T-cell (primary cell): ENCODE measurements at regions not wholly inside any gene's neighbourhood (a gene's known extent, or its start where the extent isn't known, plus 50 kb on each side); places are given as distances from the start of the nearest gene placed in this dataset.

ENCODE experiments used
- ATAC-seq, 4 experiments: fragments of 200-7000 bp in 3 of 4; fragments of 150-1000 bp in 1 of 4; cut with Tn5 transposase; replicated peaks in 1 of 4; 1 replicate in 3 of 4; 2 replicates in 1 of 4; pipeline ENCODE4 v1.10.0; 2021; ENCODE audit warnings: moderate library complexity in 3 of 4, mild to moderate bottlenecking in 2 of 4, moderate number of reproducible peaks in 1 of 4
- CTCF ChIA-PET, 2 donors: fragments of 300-600 bp; sonication (Branson Sonifier 250); formaldehyde crosslinking; loops; one replicate each; lab custom pipeline; 2022; ENCODE audit warnings: antibody characterized with exemption in 2 of 2; lab: Charles Lee
- POLR2A ChIA-PET, 2 donors: fragments of 300-600 bp; sonication (Branson Sonifier 250); formaldehyde crosslinking; loops; one replicate each; lab custom pipeline; 2022; ENCODE audit warnings: antibody characterized with exemption in 2 of 2; lab: Charles Lee
- DNase-seq, 35 experiments: peaks; one replicate each; pipeline versions ENCODE4 v3.0.0 to v3.0.0-alpha.2; 2013 to 2023
- H3K27ac ChIP-seq: one replicate; pipeline ENCODE4 v1.5.1; 2013; ENCODE audit warnings: low read length
- H3K27me3 ChIP-seq, 2 experiments: replicated peaks in 1 of 2; 1 replicate in 1 of 2; 2 replicates in 1 of 2; pipeline versions ENCODE4 v1.6.1 to v1.7.0; 2013; ENCODE audit warnings: low read length in 1 of 2, mixed read lengths in 1 of 2; ENCODE audit not compliant: control insufficient read depth in 2 of 2, insufficient read depth in 2 of 2; ENCODE audit errors: extremely low read depth in 1 of 2
- H3K36me3 ChIP-seq, 2 donors: 1 replicate in 1 of 2; 2 replicates in 1 of 2; pipeline versions ENCODE4 v1.6.1 to v1.7.0; 2013; ENCODE audit warnings: low read length in 1 of 2; ENCODE audit not compliant: control insufficient read depth in 2 of 2, insufficient read depth in 1 of 2; ENCODE audit errors: extremely low read depth in 1 of 2
- H3K4me1 ChIP-seq, 2 experiments: 1 replicate in 1 of 2; 2 replicates in 1 of 2; pipeline versions ENCODE4 v1.6.1 to v1.7.0; 2013; ENCODE audit warnings: low read length in 2 of 2, mixed read lengths in 1 of 2; ENCODE audit not compliant: insufficient read depth in 2 of 2, control insufficient read depth in 1 of 2; ENCODE audit errors: extremely low read depth in 1 of 2
- H3K4me3 ChIP-seq, 2 donors: 1 replicate in 1 of 2; 2 replicates in 1 of 2; pipeline versions ENCODE4 v1.5.1 to v1.7.0; 2013; ENCODE audit warnings: mild to moderate bottlenecking in 2 of 2, low read length in 1 of 2, moderate library complexity in 1 of 2; ENCODE audit not compliant: control insufficient read depth in 1 of 2; ENCODE audit errors: extremely low read depth in 1 of 2
- H3K9me3 ChIP-seq: 2 replicates; pipeline ENCODE4 v1.7.0; 2013
- H3K27ac Mint-ChIP-seq, 2 donors: one replicate each; pipeline ENCODE4 v1.8.0; 2020 to 2021; ENCODE audit warnings: mild to moderate bottlenecking in 2 of 2, mixed read lengths in 2 of 2
- H3K27me3 Mint-ChIP-seq, 2 donors: one replicate each; pipeline ENCODE4 v1.8.0; 2021 to 2022; ENCODE audit warnings: mixed read lengths in 2 of 2
- H3K36me3 Mint-ChIP-seq: one replicate; pipeline ENCODE4 v1.8.0; 2021; ENCODE audit warnings: mixed read lengths
- H3K4me1 Mint-ChIP-seq, 3 donors: one replicate each; pipeline ENCODE4 v1.8.0; 2020 to 2022; ENCODE audit warnings: mixed read lengths in 3 of 3, mild to moderate bottlenecking in 1 of 3
- H3K4me3 Mint-ChIP-seq, 3 donors: one replicate each; pipeline ENCODE4 v1.8.0; 2020 to 2022; ENCODE audit warnings: mild to moderate bottlenecking in 3 of 3, mixed read lengths in 3 of 3, moderate library complexity in 3 of 3
- H3K9me3 Mint-ChIP-seq, 3 donors: one replicate each; pipeline ENCODE4 v1.8.0; 2020 to 2022; ENCODE audit warnings: mixed read lengths in 3 of 3
- WGBS: methylation state at CpG from one replicate; pipeline ENCODE4 v1.1.5; 2013; ENCODE audit warnings: missing lambda C conversion rate; ENCODE audit not compliant: insufficient coverage; 5-methylcytosine and 5-hydroxymethylcytosine counted together

GRCh38 chr10:88073682-88074081, 210.3 kb downstream of the PTEN start:
- Histone ChIP-seq H3K4me1 (peaks cover 3 to 13% of the 10 kb centered on the region in 2 experiments), H3K27ac (no peak overlapping the region), H3K27me3 (no peaks in the 10 kb centered on the region), H3K4me3 (no peak overlapping the region), H3K9me3 (no peaks in the 10 kb centered on the region), H3K36me3 (no peaks in the 10 kb centered on the region)
- peak overlapping the region in 1 of 2 donors; percentile 38 for H3K27ac Mint-ChIP-seq
- ATAC-seq (no peak), DNase-seq (no peak)
- 100% methylated on average over 1 of the region's 4 CpGs for WGBS
- H3K4me3 Mint-ChIP-seq: no peak overlapping the region
- H3K9me3 Mint-ChIP-seq: peaks cover 0 to 12% (median 0%) of the 10 kb centered on the region in 3 donors
- CTCF ChIA-PET: interaction anchor here in 1 of 2 donors (0.7 kb wide), 2 partner anchors 16 to 69 kb away, joined by 3 to 8 read pairs; no protein-coding TSS in a partner anchor
- H3K36me3 Mint-ChIP-seq: no peaks in the 10 kb centered on the region
- no peaks in the 10 kb centered on the region for H3K27me3 Mint-ChIP-seq
- POLR2A ChIA-PET: no interaction called here
- peaks cover 23 to 57% (median 35%) of the 10 kb centered on the region in 3 donors for H3K4me1 Mint-ChIP-seq

- CTCF ChIA-PET: no interaction called here
These were observed 211.5 kb downstream of the PTEN start for GRCh38 chr10:88074971-88075370.

GRCh38 chr10:88076027-88076880, 212.8 kb downstream of the PTEN start:
- Mint-ChIP-seq H3K27me3 (no peaks in the 10 kb centered on the region), H3K27ac (no peak overlapping the region), H3K4me3 (no peak overlapping the region), H3K36me3 (no peaks in the 10 kb centered on the region), H3K9me3 (peaks cover 0 to 12% (median 0%) of the 10 kb centered on the region in 3 donors), H3K4me1 (peaks cover 13 to 35% (median 16%) of the 10 kb centered on the region in 3 donors)
- Histone ChIP-seq H3K27me3 (no peaks in the 10 kb centered on the region), H3K36me3 (no peaks in the 10 kb centered on the region), H3K4me3 (no peak overlapping the region), H3K27ac (no peak overlapping the region), H3K4me1 (peaks cover 3 to 5% of the 10 kb centered on the region in 2 experiments), H3K9me3 (no peaks in the 10 kb centered on the region)
- WGBS: 20% methylated on average over 2 of the region's 10 CpGs
- DNase-seq (no peak), ATAC-seq (no peak)
- POLR2A ChIA-PET: no interaction called here
- CTCF ChIA-PET: interaction anchor here in 1 of 2 donors (0.9 kb wide), 1 partner anchor 15 kb away, joined by 4 read pairs; no protein-coding TSS in a partner anchor

More at GRCh38 chr10:88074971-88075370, 211.5 kb downstream of the PTEN start:
- ATAC-seq: no peak
- H3K27ac ChIP-seq: no peak overlapping the region
- H3K27me3 ChIP-seq: no peaks in the 10 kb centered on the region
- DNase-seq: no peak
- POLR2A ChIA-PET: no interaction called here
- no peaks in the 10 kb centered on the region for H3K9me3 ChIP-seq
- H3K4me1 ChIP-seq: peaks cover 3 to 5% of the 10 kb centered on the region in 2 experiments
- Mint-ChIP-seq H3K9me3 (peaks cover 0 to 12% (median 0%) of the 10 kb centered on the region in 3 donors), H3K27ac (no peak overlapping the region), H3K36me3 (no peaks in the 10 kb centered on the region), H3K4me1 (peaks cover 13 to 46% (median 24%) of the 10 kb centered on the region in 3 donors), H3K27me3 (no peaks in the 10 kb centered on the region), H3K4me3 (no peak overlapping the region)
- no peak overlapping the region for H3K4me3 ChIP-seq
- 93% methylated on average over 4 of the region's 5 CpGs for WGBS
- no peaks in the 10 kb centered on the region for H3K36me3 ChIP-seq

- no peak overlapping the region for H3K4me3 ChIP-seq
- CTCF ChIA-PET: interaction anchor here in 1 of 2 donors (0.5 kb wide), 1 partner anchor 123 kb away, joined by 3 read pairs; no protein-coding TSS in a partner anchor
- Mint-ChIP-seq H3K36me3 (no peaks in the 10 kb centered on the region), H3K27ac (no peak overlapping the region), H3K27me3 (no peaks in the 10 kb centered on the region), H3K4me3 (no peak overlapping the region), H3K4me1 (peaks cover 9 to 32% (median 18%) of the 10 kb centered on the region in 3 donors), H3K9me3 (peaks cover 0 to 12% (median 0%) of the 10 kb centered on the region in 3 donors)
- no peaks in the 10 kb centered on the region for H3K9me3 ChIP-seq
- no peaks in the 10 kb centered on the region for H3K4me1 ChIP-seq
- no peaks in the 10 kb centered on the region for H3K36me3 ChIP-seq
- POLR2A ChIA-PET: no interaction called here
- H3K27ac ChIP-seq: no peak overlapping the region
- 100% methylated on average over 2 of the region's 4 CpGs for WGBS
- H3K27me3 ChIP-seq: no peaks in the 10 kb centered on the region
- DNase-seq: no peak
- no peak for ATAC-seq
These were observed 214.6 kb downstream of the PTEN start for GRCh38 chr10:88077977-88078376.

- WGBS: 80% methylated on average over 1 of the region's 3 CpGs
- Mint-ChIP-seq H3K36me3 (no peaks in the 10 kb centered on the region), H3K4me1 (peaks cover 9 to 20% (median 18%) of the 10 kb centered on the region in 3 donors), H3K27me3 (no peaks in the 10 kb centered on the region), H3K4me3 (no peak overlapping the region), H3K27ac (no peak overlapping the region), H3K9me3 (peaks cover 0 to 12% (median 0%) of the 10 kb centered on the region in 3 donors)
- Histone ChIP-seq H3K4me1 (no peaks in the 10 kb centered on the region), H3K9me3 (no peaks in the 10 kb centered on the region), H3K27me3 (no peaks in the 10 kb centered on the region), H3K27ac (no peak overlapping the region), H3K36me3 (no peaks in the 10 kb centered on the region), H3K4me3 (no peak overlapping the region)
- POLR2A ChIA-PET: interaction anchor here in 1 of 2 donors (0.6 kb wide), 1 partner anchor 12 kb away, joined by 3 read pairs; no protein-coding TSS in a partner anchor
- DNase-seq (no peak), ATAC-seq (no peak)
- CTCF ChIA-PET: no interaction called here
These were observed 216.8 kb downstream of the PTEN start for GRCh38 chr10:88080213-88080612.

- no peak overlapping the region for H3K27ac Mint-ChIP-seq
- Histone ChIP-seq H3K27me3 (no peaks in the 10 kb centered on the region), H3K27ac (no peak overlapping the region), H3K4me3 (no peak overlapping the region), H3K36me3 (no peaks in the 10 kb centered on the region), H3K4me1 (no peaks in the 10 kb centered on the region), H3K9me3 (no peaks in the 10 kb centered on the region)
- peaks cover 0 to 9% (median 0%) of the 10 kb centered on the region in 3 donors for H3K9me3 Mint-ChIP-seq
- ChIA-PET POLR2A (interaction anchor here in 1 of 2 donors (0.7 kb wide), 1 partner anchor 107 kb away, joined by 4 read pairs; no protein-coding TSS in a partner anchor), CTCF (no interaction called here)
- ATAC-seq (no peak), DNase-seq (no peak)
- H3K4me1 Mint-ChIP-seq: peaks cover 3 to 12% (median 11%) of the 10 kb centered on the region in 3 donors
- H3K27me3 Mint-ChIP-seq: no peaks in the 10 kb centered on the region
- no peaks in the 10 kb centered on the region for H3K36me3 Mint-ChIP-seq
- H3K4me3 Mint-ChIP-seq: no peak overlapping the region
- no CpG with 5 or more reads among the region's 3 CpGs for WGBS
These were observed 218.1 kb downstream of the PTEN start for GRCh38 chr10:88081457-88082054.
